Neural cell (in vitro differentiated cells): ENCODE measurements at regions not wholly inside any gene's neighbourhood (a gene's known extent, or its start where the extent isn't known, plus 50 kb on each side); places are given as distances from the start of the nearest gene placed in this dataset.

Experiments used
- H2AFZ ChIP-seq: fragments of 200-600, 300-800 bp; sonication (generic), shearing (Covaris generic); 2 replicates; pipeline ENCODE4 v1.6.0; 2014; ENCODE audit warnings: low read depth, mild to moderate bottlenecking, antibody characterized with exemption, low read length, moderate library complexity
- H3F3A ChIP-seq: fragments of 200-600 bp; shearing (Covaris generic); 2 replicates; pipeline ENCODE4 v1.6.1; 2016; ENCODE audit warnings: mild to moderate bottlenecking, moderate library complexity, mixed read lengths, antibody characterized with exemption, low read length; ENCODE audit not compliant: insufficient read depth, poor library complexity, severe bottlenecking
- H3K27ac ChIP-seq: fragments of 200-600, 300-800 bp; sonication (generic), shearing (Covaris generic); 2 replicates; pipeline ENCODE4 v1.5.1; 2014; ENCODE audit warnings: mild to moderate bottlenecking, low read length, moderate library complexity
- H3K27me3 ChIP-seq: fragments of 300-800, 200-600 bp; sonication (generic), shearing (Covaris generic); 2 replicates; pipeline ENCODE4 v1.6.0; 2014; ENCODE audit warnings: mild to moderate bottlenecking, low read depth, low read length, moderate library complexity; ENCODE audit not compliant: insufficient read depth
- H3K36me3 ChIP-seq: fragments of 300-800, 200-600 bp; sonication (generic), shearing (Covaris generic); 2 replicates; pipeline ENCODE4 v1.5.1; 2014; ENCODE audit warnings: mild to moderate bottlenecking, antibody characterized with exemption, low read length, moderate library complexity; ENCODE audit not compliant: insufficient read depth
- H3K4me2 ChIP-seq: fragments of 300-800, 200-600 bp; sonication (generic), shearing (Covaris generic); 2 replicates; pipeline ENCODE4 v1.6.0; 2014; ENCODE audit warnings: mild to moderate bottlenecking, low read length
- H3K4me3 ChIP-seq: fragments of 300-800, 200-600 bp; sonication (generic), shearing (Covaris generic); 2 replicates; pipeline ENCODE4 v1.5.1; 2014; ENCODE audit warnings: mild to moderate bottlenecking, low read length, moderate library complexity
- H3K79me2 ChIP-seq: fragments of 200-600 bp; shearing (Covaris generic); replicated peaks from 2 replicates; pipeline ENCODE4 v1.6.0; 2014; ENCODE audit warnings: mild to moderate bottlenecking, low read length, moderate library complexity; ENCODE audit not compliant: insufficient read depth
- H3K9ac ChIP-seq: fragments of 300-800, 200-600 bp; sonication (generic), shearing (Covaris generic); 2 replicates; pipeline ENCODE4 v1.6.1; 2016; ENCODE audit warnings: mild to moderate bottlenecking, low read length, mixed read lengths
- H3K9me2 ChIP-seq: fragments of 200-600 bp; shearing (Covaris generic); 2 replicates; pipeline ENCODE4 v1.6.1; 2016; ENCODE audit warnings: mild to moderate bottlenecking, low read length, mixed read lengths; ENCODE audit not compliant: insufficient read depth
- H3K9me3 ChIP-seq: fragments of 200-600, 300-800 bp; sonication (generic), shearing (Covaris generic); 2 replicates; pipeline ENCODE4 v1.6.1; 2016; ENCODE audit warnings: mild to moderate bottlenecking, mixed run types, low read length, moderate library complexity, mixed read lengths
- H4K20me1 ChIP-seq: fragments of 200-600 bp; shearing (Covaris generic); 2 replicates; pipeline ENCODE4 v1.6.1; 2016; ENCODE audit warnings: mild to moderate bottlenecking, mixed run types; ENCODE audit not compliant: insufficient read depth
- CTCF ChIP-seq: fragments of 450-650 bp; IDR thresholded peaks from 2 replicates; pipeline ENCODE4 v1.5.1; 2014; ENCODE audit warnings: antibody characterized with exemption, mild to moderate bottlenecking, moderate library complexity; ENCODE audit not compliant: poor library complexity, severe bottlenecking
- EP300 ChIP-seq: fragments of 450-650 bp; conservative IDR thresholded peaks from 2 replicates; pipeline ENCODE4 v1.6.1; 2014; ENCODE audit warnings: antibody characterized with exemption, mild to moderate bottlenecking, moderate library complexity; ENCODE audit not compliant: poor library complexity, severe bottlenecking
- EZH2 ChIP-seq: fragments of 200-600, 300-800 bp; shearing (Covaris generic), sonication (generic); IDR thresholded peaks from 2 replicates; pipeline ENCODE4 v1.6.1; 2014; ENCODE audit warnings: antibody characterized with exemption, low read length, borderline replicate concordance, mild to moderate bottlenecking; ENCODE audit not compliant: insufficient read depth, poor library complexity, severe bottlenecking
- MXI1 ChIP-seq: fragments of 450-650 bp; conservative IDR thresholded peaks from 2 replicates; pipeline ENCODE4 v1.6.1; 2014; ENCODE audit warnings: antibody characterized with exemption, mild to moderate bottlenecking; ENCODE audit not compliant: poor library complexity, severe bottlenecking
- POLR2AphosphoS5 ChIP-seq: IDR thresholded peaks from 2 replicates; pipeline ENCODE4 v1.6.1; 2012
- RAD21 ChIP-seq: fragments of 450-650 bp; conservative IDR thresholded peaks from 2 replicates; pipeline ENCODE4 v1.6.1; 2014; ENCODE audit warnings: antibody characterized with exemption, mild to moderate bottlenecking, moderate library complexity
- REST ChIP-seq: IDR thresholded peaks from 2 replicates; pipeline ENCODE4 v1.6.1; 2012; ENCODE audit warnings: borderline replicate concordance
- SMC3 ChIP-seq: fragments of 450-650 bp; conservative IDR thresholded peaks from 2 replicates; pipeline ENCODE4 v1.6.1; 2014; ENCODE audit warnings: antibody characterized with exemption, mild to moderate bottlenecking, moderate library complexity; ENCODE audit not compliant: poor library complexity
- TAF1 ChIP-seq: IDR thresholded peaks from 2 replicates; pipeline ENCODE4 v1.6.1; 2012; ENCODE audit warnings: low read depth

GRCh38 chr18:71116535-71116934 is 827.7 kb downstream of the SOCS6 start:
- no peaks in the 10 kb centered on the region for H3K9me3 ChIP-seq
- H2AFZ ChIP-seq = no peak overlapping the region
- H3K4me2 ChIP-seq = no peak overlapping the region
- no peaks in the 10 kb centered on the region for H4K20me1 ChIP-seq
- H3K36me3 ChIP-seq = no peaks in the 10 kb centered on the region
- H3K27ac ChIP-seq = no peak overlapping the region
- TF ChIP-seq SMC3 = no peak
- no peak for TF ChIP-seq CTCF
- TF ChIP-seq TAF1 = no peak
- TF ChIP-seq POLR2AphosphoS5 = no peak
- no peak for TF ChIP-seq EP300
- TF ChIP-seq MXI1 = no peak
- TF ChIP-seq REST = no peak
- TF ChIP-seq EZH2 = no peak
- no peak for TF ChIP-seq RAD21
- H3K79me2 ChIP-seq = no peaks in the 10 kb centered on the region
- no peaks in the 10 kb centered on the region for H3F3A ChIP-seq
- no peak overlapping the region for H3K4me3 ChIP-seq
- H3K9me2 ChIP-seq = no peaks in the 10 kb centered on the region
- H3K9ac ChIP-seq = no peak overlapping the region
- peaks cover 2% of the 10 kb centered on the region for H3K27me3 ChIP-seq

GRCh38 chr18:71115261-71115660 is 826.4 kb downstream of the SOCS6 start:
- Histone ChIP-seq H3K27me3 (peaks cover 2% of the 10 kb centered on the region), H3K79me2 (no peaks in the 10 kb centered on the region), H3K9me2 (no peaks in the 10 kb centered on the region), H3K27ac (no peak overlapping the region), H4K20me1 (no peaks in the 10 kb centered on the region), H2AFZ (no peak overlapping the region), H3K4me3 (no peak overlapping the region), H3K36me3 (no peaks in the 10 kb centered on the region), H3K4me2 (no peak overlapping the region), H3F3A (no peaks in the 10 kb centered on the region), H3K9ac (no peak overlapping the region), H3K9me3 (no peaks in the 10 kb centered on the region)
- TF ChIP-seq CTCF (no peak), REST (no peak), SMC3 (no peak), MXI1 (no peak), EP300 (no peak)
